ENCODE measurements at regions not wholly inside any gene's neighbourhood (a gene's known extent, or its start where the extent isn't known, plus 50 kb on each side); places are given as distances from the start of the nearest gene placed in this dataset.

- H3K36me3 ChIP-seq (ENCODE audit: low read depth), result no peaks in the 10 kb centered on the region
- DNase-seq (no peak), ATAC-seq (no peak)
- H3K4me1 ChIP-seq (ENCODE audit: low read depth), result no peaks in the 10 kb centered on the region
- no peak for TF ChIP-seq CTCF (IDR thresholded peaks at IDR 0.05)
- no peaks in the 10 kb centered on the region for H3K9me3 ChIP-seq
- intact Hi-C loops (cut with DNase I, micrococcal nuclease), result no loop called here
- no peak overlapping the region for H3K4me3 ChIP-seq
Observed at GRCh38 chr2:222038067-222038802, 260.6 kb downstream of the PAX3 start.

- ATAC-seq, result no peak
- no peak for DNase-seq
- TF ChIP-seq CTCF (IDR thresholded peaks at IDR 0.05), result no peak
- H3K4me1 ChIP-seq (ENCODE audit: low read depth), result no peaks in the 10 kb centered on the region
- H3K36me3 ChIP-seq (ENCODE audit: low read depth), result no peaks in the 10 kb centered on the region
- no peak overlapping the region for H3K4me3 ChIP-seq
- intact Hi-C loops (cut with DNase I, micrococcal nuclease), result no loop called here
- no peaks in the 10 kb centered on the region for H3K9me3 ChIP-seq
Observed at GRCh38 chr2:222037211-222037610, 261.6 kb downstream of the PAX3 start.

GRCh38 chr2:222034058-222034457 is 264.7 kb downstream of the PAX3 start:
- DNase-seq, result peak in 1 of 3 donors; percentile 21
- intact Hi-C loops (cut with DNase I, micrococcal nuclease), result no loop called here
- no peak overlapping the region for H3K4me3 ChIP-seq
- TF ChIP-seq CTCF (IDR thresholded peaks at IDR 0.05), result no peak
- peak; percentile 89 for ATAC-seq
- no peaks in the 10 kb centered on the region for H3K36me3 ChIP-seq (ENCODE audit: low read depth)
- no peaks in the 10 kb centered on the region for H3K4me1 ChIP-seq (ENCODE audit: low read depth)
- no peaks in the 10 kb centered on the region for H3K9me3 ChIP-seq

GRCh38 chr2:222033541-222033940 is 265.3 kb downstream of the PAX3 start:
- intact Hi-C loops (cut with DNase I, micrococcal nuclease), result no loop called here
- no peak for TF ChIP-seq CTCF (IDR thresholded peaks at IDR 0.05)
- Histone ChIP-seq H3K36me3 (ENCODE audit: low read depth) (no peaks in the 10 kb centered on the region), H3K9me3 (no peaks in the 10 kb centered on the region), H3K4me1 (ENCODE audit: low read depth) (no peaks in the 10 kb centered on the region), H3K4me3 (no peak overlapping the region)
- ATAC-seq, result peak; percentile 36
- DNase-seq, result no peak

GRCh38 chr2:222025881-222026271 is 272.9 kb downstream of the PAX3 start:
- H3K4me3 ChIP-seq, result no peak overlapping the region
- no peaks in the 10 kb centered on the region for H3K4me1 ChIP-seq (ENCODE audit: low read depth)
- TF ChIP-seq CTCF (IDR thresholded peaks at IDR 0.05), result no peak
- H3K9me3 ChIP-seq, result no peaks in the 10 kb centered on the region
- ATAC-seq, result no peak
- no peaks in the 10 kb centered on the region for H3K36me3 ChIP-seq (ENCODE audit: low read depth)
- intact Hi-C loops (cut with DNase I, micrococcal nuclease), result no loop called here
- DNase-seq, result no peak

Data from mucosa of descending colon (tissue), 3 donors.